ENCODE measurements at regions not wholly inside any gene's neighbourhood (a gene's known extent, or its start where the extent isn't known, plus 50 kb on each side); places are given as distances from the start of the nearest gene placed in this dataset.
"Not testable (repeated sequence)": the region's sequence is repeated elsewhere in the genome, so short reads cannot be mapped to it uniquely, and the experiment has no call there.

DNA sequence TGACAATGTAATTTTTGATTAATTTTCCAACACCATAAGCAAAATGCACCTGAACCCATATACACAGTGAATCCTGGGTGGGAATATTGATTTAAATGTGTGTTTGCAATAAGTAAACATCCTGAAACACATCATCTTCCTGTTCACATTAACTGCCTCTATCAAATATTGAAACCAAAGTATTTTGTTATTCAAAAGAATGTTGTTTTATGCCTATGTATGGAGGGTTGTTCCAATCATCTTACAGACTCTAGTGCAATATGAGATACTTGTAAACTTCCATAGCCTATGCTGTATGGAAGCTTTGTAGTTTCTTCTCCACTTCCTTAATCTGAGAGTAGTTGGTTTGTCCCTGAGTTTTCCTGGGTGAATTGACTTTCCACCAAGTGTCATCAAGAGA is 105.4 kb upstream of the SLC7A11 start:
- no peak for DNase-seq

DNA sequence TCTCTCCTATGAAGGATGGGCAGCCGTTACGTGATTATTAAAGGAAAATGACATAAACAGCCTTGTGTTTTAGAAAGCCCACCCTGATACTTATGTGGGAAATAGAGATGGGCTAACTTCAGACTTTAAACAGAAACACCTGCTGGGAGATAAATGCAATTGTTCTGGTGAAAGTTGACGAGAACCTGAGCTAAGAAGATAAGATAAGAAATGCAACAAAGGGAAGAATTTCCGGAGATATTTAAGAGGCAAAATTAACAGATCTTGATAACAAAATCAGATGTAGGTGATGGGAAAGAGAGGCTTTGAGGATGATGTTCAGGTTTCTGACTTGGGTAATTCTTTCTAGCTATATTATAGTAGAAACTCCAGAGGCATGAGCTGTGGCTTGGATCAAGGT is 102.7 kb upstream of the SLC7A11 start:
- DNase-seq = no peak

DNA sequence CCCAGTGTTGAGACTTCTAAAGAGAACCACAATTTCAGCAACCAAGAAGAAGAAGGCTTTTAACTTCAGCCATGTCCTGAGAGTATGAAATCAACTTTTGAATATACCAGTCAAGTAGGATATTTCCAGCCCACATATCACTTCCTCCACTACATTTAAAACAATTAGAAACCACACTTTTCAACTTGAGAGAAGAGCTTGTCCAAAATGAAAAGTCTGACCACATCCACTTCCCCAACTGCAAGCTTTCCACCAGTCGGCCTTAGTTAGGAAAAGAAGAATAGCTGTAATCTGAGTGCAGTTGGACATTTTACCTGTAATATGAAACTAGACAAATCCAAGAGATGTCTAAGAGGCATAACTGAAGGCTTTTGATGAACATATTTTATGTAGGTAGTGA is 101.9 kb upstream of the SLC7A11 start:
- no peak for DNase-seq

DNA sequence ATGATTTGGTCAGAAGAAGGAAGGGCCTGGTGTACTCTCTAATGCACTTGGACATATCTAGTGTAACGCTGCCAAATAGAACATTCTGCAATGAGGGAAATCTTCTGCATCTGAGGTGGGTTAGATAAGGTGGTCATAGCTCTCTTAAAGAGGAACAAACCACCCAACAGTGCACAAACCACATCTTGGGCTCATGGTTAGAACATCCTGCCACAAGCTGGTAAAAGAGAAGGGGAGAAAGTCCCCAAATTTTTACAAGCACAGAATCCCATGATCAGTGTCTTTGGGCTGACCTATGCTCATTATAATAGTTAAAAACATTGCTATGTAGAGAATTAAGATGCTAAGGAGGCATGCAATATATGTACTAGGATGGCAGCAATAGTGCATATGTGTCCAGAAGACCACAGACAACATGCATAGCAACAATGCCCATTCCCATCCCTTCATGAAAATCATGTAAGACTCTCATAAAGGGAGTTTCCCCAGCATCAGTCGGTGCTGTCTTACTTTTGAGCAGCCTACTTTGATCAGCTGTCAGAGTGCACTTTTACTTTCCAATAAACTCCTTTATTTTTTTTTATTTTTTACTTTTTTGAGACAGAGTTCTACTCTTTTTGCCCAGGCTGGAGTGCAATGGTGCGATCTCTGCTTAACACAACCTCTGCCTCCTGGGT is 99.7 kb upstream of the SLC7A11 start:
- DNase-seq = no peak

DNA sequence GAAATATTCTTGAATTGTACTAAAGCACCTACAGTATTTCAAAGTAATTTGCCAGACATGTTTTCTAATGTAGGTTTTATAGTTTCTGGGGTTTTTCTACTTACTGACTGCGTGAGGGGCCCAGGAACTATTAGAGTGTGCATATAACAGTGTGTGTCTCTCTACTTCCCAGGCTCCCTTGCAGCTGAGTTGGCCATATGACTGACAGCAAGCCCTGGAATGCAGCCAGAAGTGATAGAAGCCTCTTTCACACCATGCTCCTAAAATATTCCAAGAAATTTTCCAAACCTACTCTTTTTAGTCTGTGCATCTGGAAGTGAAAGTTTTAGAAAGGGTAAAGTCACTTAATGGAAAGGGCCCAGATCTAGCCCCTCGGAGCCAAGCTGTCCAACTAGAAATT is 96.7 kb upstream of the SLC7A11 start:
- DNase-seq = no peak

DNA sequence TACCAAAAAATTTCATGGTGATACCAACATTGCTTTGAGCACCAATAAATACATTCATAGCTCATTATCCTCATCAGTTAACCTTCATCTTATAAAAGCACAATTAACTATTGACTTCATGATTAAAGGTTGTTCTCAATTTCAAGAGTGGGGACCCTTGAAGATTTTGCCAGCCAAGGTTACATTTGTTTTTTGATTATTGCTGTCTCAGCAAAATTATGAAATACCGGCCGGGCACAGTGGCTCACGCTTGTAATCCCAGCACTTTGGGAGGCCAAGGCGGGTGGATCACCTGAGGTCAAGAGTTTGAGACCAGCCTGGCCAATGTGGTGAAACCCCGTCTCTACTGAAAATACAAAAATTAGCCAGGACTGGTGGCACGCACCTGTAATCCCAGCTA is 96.1 kb upstream of the SLC7A11 start:
- not testable (repeated sequence) for DNase-seq

DNA sequence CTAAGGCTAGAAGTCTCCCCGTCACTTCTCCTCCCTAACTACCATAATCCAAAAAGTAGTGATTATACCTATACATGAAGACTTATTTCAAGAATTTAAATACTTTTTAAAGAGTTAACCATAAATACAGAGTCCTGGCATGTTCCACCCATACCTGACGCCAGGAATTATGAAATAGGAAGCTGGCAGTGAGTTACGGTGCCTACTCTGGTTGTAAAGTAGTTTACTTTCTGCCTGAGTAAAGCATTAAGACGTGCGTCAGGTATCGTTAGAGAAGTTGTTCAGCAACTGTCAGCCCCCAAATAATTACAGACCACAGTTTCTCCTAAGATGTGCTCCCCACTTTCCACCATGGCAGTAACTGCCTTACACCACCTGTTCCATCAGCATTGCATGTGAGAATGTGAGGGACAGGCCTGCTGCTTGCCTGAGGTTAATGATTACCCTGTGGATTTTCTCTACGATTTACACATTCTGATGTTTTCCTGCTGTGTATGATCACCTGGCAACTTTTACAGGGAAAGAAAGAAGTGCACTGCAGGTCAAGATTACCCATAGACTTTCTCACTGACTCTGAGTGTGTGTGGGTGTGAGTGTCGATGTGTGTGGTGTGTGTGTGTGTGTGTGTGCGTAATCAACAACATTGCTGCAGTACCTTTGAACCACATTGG is 92.3 kb upstream of the SLC7A11 start:
- no peak for DNase-seq

DNA sequence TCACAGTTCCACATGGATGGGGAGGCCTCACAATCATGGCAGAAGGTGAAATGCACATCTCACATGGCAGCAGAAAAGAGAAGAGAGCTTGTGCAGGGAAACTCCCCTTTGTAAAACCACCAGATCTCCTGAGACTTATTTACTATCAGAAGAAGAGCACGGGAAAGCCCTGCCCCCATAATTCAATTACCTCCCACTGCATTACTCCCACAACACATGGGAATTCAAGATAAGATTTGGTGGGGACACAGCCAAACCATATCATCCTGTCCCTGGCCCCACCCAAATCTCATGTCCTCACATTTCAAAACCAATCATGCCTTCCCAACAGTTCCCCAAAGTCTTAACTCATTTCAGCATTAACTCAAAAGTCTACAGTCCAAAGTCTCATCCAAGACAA is 90.3 kb upstream of the SLC7A11 start:
- DNase-seq = not testable (repeated sequence)

DNA sequence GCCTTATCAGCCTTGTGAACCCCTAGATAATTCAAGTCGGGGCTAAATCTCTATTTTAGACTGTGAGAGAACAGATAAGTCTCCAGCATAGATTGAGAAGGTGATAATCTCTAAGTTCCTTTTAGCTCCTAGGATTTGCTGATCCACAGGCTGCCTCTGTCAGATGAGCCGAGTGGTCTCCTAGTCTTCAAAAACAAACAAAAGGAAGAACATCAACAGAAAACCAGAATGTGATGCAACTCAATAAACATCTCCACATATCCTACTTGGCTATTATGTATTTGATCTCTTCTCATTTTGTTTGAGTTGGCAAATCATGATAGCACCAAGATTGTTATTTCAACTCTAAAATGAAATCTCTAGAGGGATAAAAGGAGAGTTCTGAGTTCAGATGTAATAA is 88.4 kb upstream of the SLC7A11 start:
- no peak for DNase-seq

DNA sequence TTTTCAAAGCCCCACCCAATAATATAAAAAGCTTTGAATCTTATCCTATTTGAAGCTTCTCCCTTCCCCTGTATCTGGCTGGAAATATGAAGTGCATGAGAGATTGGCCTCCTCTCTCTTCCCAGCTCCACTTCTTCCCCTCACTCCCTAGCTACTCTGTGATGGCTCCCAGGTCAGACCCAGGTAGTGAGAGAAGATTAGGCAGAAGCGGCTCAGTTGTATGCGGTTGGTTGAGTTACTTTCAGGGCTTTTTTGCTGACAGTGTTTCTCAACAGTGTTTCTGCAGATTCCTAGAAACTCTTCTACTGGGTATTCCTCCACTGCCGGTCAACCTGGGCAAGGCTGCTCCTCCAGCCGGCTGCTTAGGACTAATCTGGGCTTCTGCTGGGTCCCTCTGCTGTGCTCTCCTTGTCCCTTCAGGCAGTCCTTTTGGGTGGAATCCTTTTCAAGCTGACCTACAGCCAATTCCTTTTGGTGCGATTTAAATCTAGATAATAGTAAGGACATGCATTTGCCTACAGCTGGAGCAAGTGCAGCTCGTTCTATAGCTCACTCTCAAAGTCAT is 87.4 kb upstream of the SLC7A11 start:
- DNase-seq = no peak

DNA sequence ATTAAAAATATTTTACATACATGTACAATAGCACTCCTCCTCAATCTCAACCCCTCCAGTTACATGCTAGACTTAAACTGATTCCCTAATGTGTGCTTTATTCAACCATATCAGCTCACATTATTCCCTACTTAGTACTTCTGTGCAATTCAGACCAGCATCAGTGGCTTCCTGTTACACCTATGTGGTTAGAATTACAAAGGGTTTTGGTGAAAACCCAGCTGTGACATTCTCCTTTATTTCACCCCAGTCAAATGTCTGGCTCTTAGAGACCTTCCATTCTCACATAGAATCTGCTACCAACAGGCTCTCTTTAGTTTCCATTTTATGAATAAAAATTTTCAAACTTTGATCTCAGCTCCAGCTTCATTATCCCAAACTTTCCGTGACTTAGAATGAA is 85.2 kb upstream of the SLC7A11 start:
- no peak for DNase-seq

DNA sequence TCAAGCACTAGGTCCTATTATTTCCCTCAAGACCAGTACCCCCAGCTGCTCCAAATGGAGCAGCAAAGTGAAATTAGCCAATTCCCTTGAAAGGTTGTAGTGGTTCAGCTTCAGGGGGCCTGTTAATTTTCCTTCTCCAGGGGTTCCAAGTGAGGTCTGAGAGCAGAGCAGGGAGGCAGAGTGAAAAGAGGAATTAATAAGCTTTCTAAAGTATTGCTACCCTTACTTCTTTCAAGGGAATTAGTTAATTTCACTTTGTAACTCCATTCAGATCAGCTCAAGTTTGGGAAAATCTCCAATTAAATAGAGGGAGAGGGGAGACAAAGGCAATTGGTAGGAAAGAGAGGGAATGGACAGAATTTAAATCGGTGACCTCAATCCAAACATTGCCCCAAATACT is 78.7 kb upstream of the SLC7A11 start:
- no peak for DNase-seq

DNA sequence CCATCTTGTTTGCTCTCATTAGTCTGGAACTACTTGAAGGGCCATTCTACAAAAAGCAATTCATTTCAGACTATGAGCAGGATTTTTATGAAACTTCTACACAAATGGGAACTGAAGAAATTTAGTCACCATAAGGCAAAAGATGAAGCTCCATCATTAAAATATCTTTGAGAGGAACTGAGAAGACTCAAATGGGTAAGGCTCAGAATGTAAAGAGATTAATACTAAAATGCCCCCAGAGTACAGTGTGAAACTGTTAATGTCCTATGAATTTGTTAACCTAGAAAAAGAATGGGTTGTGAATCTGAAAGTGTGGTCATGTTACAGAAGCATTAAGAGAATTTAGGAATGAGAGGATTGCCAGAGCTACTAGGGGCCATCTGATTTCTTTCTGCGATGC is 77.9 kb upstream of the SLC7A11 start:
- DNase-seq = no peak

DNA sequence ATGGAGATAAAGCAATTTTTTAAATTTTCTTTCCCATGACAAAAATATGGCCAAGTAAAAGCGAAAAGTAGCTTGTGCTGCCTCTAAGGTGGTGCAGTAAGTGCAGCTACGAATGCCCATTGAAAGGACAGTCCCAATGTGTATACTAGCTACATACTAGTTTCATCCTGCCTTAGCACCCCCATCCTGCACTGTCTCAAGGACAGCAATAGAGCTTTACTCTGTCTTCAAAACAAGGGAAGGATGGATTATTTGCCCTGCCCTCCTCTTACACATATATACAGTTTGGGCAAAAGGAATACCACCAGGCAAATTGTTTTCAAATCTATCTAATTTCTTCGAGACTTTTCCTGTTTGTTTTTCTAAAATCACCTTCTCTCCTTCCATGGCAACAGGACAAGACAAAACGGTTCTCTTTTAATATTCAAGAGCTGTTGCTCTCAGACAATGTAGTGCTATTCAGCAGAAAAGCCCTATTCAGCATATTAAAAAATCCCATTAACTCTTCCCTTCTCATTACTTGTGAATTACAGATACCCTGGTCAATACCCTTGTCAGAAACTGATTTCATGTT is 75.1 kb upstream of the SLC7A11 start:
- DNase-seq = no peak

DNA sequence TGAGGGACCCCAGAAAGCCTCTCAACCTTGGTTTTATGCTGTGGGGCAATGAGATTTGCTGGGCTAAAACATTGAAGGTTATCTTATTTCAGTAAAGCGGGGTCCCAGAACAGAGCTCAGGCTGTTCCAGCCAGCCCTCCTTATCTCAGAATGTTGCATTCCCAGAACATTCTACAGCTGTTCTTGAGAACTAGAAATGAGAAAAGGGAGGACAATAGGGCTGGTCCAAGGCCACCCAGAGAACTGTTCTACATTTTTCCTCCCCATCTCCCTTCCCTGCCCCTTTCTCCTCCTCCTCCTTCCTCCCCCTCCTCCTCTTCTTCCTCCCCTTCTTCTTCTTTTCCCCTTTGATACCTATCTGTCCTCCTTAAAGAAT is 70.4 kb upstream of the SLC7A11 start:
- DNase-seq = no peak

DNA sequence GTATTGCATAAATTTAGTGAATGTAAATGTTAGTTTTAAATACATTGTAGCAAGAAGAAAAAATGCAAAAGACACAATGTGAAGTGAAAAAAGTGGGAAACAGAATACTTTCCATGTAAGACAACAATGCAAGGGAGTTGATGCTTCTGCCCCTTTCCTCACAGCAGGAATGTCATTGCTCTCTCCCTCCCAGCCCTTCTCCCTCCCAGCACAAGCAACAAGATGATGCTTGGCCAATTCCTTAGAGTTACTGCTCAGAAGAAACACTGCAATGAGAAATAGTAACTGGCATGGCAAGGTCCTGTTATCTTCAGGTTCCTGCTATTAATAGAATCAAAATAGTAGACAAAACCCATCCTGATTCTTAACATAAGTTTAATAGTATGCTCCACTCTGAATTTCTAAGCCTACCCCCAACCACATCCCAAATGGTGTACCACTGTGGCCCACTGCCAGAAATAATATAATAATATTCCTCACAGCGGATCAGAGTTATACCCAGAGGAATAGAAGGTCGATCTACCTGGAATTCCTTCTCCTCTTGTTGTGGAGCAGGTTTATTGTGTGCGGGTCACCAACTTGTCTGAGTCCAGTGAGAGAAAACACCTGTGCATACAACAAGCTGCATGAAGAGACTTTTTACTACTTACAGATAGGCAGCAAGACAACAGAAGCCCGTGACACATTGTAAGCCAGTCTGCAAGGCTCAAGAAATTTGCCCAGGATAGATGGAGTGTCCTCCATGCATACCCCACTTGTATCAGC is 69.8 kb upstream of the SLC7A11 start:
- no peak for DNase-seq

DNA sequence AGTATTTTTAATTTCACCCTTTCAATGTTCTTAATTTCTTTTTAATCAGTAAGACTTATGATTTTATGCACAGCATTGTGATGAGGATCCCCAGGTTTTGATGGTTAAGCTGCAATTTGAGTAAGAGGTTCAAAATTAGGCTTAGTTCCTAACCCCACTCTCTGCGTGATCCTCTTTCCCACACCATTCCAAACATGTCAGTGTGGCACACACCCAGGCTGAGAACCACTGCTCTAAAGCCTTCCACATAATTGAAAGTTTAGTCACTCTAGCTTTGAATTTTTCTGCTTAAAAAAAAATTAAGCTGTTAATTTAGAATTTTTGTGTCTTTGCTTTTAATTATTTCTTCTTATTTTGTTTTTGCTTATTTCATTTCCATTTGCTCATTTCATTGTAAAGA is 68.8 kb upstream of the SLC7A11 start:
- no peak for DNase-seq

DNA sequence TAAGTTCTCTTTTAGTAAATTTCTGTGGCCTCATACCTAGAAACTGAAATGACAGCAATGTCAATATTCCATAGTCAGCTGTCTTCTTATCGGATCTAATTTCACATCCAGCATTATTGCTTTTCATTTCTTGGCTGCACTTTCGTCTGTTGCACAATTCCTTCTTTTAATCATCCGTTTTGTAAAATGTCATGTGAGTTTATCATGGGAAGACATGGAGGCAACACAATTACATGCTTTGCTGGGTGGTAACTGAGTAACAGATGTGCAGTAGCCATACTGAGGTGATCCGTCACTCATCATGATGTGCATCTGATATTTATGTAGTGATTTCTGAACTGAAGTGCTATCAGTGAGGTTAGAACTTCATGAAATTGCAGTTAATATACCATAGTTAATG is 68.3 kb upstream of the SLC7A11 start:
- no peak for DNase-seq

DNA sequence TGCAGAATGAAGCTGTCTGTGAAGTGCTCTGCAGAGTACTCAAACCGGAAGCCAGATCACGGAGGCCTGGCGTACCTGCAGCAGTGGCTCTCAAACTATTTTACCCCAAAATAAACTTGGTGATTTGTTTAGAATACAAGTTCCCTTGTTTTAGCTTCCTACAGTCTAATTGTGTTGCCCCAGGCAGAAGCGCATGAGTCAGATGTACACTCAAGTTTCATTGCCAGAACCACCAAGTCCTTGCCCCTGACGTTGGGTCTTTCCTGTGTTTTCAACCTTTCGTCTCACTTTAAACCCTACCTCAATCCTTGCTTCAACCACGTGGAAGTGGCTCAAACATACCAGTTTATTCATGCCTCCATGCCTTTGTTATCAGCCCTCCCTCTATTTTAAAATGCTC is 66.2 kb upstream of the SLC7A11 start:
- no peak for DNase-seq

DNA sequence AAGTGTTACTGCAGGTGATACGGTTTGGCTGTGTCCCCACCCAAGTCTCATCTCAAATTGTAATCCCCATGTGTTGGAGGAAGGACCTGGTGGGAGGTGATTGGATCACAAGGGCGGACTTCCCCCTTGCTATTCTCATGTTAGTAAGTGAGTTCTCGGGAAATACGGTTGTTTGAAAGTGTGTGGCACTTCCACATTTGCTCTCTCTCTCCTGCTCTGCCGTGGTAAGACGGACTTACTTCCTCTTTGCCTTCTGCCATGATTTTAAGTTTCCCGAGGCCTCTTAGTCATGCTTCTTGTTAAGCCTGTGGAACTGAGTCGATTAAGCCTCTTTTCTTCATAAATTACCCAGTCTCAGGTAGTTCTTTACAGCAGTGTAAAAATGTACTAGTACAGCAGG is 65.2 kb upstream of the SLC7A11 start:
- no peak for DNase-seq

DNA sequence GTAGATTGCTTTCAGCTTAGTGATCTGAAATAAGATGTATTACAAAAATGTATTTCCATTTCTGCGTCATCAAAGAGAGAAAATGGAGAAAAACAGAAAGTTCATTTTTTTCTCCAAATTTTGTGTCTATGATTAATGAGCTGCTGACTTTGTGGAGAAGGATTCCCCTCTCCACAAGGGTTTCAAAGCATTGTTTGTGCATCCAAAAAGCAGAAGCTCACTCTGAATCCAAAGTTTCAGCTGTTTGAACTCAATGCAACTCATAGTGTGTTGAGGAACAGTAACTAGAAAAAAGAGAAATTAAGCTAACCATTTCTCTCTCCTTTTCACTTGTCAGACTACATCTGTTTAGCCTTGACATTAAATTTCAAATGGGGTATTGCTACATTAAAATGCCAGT is 62.9 kb upstream of the SLC7A11 start:
- no peak for DNase-seq

DNA sequence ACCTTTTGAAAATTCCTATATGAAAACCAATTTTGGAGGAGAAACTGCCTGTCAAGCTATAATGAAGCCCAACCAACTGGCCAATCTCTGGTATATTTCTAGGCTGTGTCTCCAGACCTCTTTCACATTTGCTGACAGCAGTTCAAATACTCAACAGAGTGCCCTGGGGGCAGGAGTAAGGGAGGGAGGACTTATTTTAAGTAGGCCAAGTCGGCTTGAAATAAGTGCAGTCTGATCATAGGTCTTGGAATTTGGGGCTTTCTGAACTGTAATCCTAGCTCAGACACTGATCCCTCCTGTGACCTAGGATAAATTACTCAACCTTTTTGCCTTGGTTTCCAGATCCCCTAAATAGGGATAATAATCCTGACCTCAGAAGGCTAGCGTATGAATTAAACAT is 59.4 kb upstream of the SLC7A11 start:
- no peak for DNase-seq

DNA sequence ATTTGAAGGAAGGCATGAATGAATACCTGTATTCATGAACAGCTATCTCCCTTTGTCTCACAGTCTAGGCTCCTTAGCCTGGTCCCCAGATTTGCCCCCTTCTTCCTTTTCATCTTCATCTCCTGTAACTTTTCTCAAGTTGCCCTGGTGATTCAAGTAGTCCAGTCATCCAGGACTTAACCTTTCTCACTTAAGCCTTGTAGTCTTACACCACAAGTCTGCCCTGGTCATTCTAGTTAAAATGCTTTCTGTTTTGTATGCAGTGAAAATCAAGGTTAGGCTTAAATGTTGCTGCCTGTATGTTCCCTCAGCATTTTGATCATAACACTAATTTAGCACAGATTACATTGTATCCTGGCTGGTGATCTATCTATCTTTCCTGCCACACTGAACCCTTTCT is 58.5 kb upstream of the SLC7A11 start:
- no peak for DNase-seq

DNA sequence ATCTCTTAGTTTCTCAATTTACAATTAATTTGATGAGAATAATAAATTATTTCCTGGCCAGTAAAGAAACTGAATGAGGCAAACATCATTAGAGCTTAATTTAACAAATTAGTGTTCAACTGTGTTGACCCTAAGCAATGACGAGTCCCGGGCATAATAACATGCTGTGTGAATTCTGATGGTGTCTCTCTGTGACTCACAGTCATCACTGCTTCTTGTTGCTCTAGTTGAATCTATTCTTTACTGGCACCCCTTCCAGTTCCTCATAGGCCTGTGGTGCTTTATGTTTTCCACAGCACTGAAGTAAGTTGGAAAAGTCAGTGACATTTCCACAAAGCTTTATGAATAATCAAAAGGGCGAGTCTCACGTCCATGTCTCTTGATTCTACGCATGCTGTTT is 57.7 kb upstream of the SLC7A11 start:
- no peak for DNase-seq
